ENCODE measurements at regions not wholly inside any gene's neighbourhood (a gene's known extent, or its start where the extent isn't known, plus 50 kb on each side); places are given as distances from the start of the nearest gene placed in this dataset.

DNA sequence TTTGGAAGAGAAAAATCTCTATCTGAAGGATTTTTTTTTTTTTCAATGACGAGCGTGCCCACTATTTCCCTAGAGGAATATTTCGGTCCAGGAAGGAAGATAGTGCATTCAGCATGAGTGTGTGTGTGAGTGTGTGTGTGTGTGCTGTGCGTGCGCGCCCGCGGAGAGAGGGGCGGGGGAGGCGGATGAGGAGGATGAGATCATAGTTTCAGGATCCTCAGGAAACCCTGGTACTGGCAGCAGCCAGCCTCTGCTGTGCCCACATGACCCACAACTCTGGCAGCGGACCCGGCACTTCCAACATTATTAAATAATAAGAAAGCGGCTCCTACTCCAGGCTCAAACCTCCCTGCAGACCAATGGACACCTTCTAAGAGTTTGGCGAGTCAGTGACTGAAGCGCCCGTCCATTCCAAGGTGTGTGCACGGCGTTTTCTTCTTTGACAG lies 217.0 kb upstream of the DTNA start (continued):
- TF ChIP-seq POLR2AphosphoS5 (IDR thresholded peaks at IDR 0.05; ENCODE audit: low read depth, low read length) (peak; percentile 64; the same call in 1 of the 2 replicates), ASH2L (IDR thresholded peaks at IDR 0.05; ENCODE audit: low read length) (peak; percentile 3)
- TF ChIP-seq, protein P1, sequence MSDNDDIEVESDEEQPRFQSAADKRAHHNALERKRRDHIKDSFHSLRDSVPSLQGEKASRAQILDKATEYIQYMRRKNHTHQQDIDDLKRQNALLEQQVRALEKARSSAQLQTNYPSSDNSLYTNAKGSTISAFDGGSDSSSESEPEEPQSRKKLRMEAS (IDR thresholded peaks at IDR 0.05) = peak; percentile 6; the same call in 1 of the 2 replicates
